ENCODE measurements at regions not wholly inside any gene's neighbourhood (a gene's known extent, or its start where the extent isn't known, plus 50 kb on each side); places are given as distances from the start of the nearest gene placed in this dataset.

GRCh38 chr3:177346878-177347277 is 149.6 kb upstream of the TBL1XR1 start:
- no peak for TF ChIP-seq CTCF (conservative IDR thresholded peaks at IDR 0.05)
- no peak for TF ChIP-seq ZFX (IDR thresholded peaks at IDR 0.05)

All from C4-2B (cell line).